ENCODE measurements at regions not wholly inside any gene's neighbourhood (a gene's known extent, or its start where the extent isn't known, plus 50 kb on each side); places are given as distances from the start of the nearest gene placed in this dataset.
"Not testable (repeated sequence)": the region's sequence is repeated elsewhere in the genome, so short reads cannot be mapped to it uniquely, and the experiment has no call there.

DNA sequence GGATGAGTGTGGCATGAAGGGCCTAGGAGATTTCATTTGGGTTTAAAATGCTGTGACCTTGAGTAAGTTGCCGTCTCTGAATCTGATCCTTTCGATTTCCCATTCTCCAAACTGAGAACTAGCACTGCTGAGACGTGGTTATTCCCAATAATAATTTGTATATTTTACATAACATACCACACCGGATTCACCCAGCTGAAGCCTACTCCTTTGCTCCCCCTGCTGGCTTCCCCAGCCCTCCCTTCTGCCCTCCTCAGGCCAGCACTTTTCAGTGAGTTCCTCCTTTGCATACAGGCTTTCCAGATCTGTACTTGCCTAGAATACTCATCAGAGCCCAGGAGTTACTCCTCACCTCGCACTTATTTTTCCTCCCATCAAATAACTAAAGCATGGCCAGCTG lies 255.1 kb downstream of the OR4F29 start:
- DNase-seq (ENCODE audit: low spot score); in situ Hi-C loops (cut with HindIII; ENCODE audit: low sequenced_read_pairs): not testable (repeated sequence)

GRCh38 chr1:191296-192049 lies 260.0 kb downstream of the OR4F29 start:
- DNase-seq (ENCODE audit: low spot score) = peak; percentile 73
- in situ Hi-C loops (cut with HindIII; ENCODE audit: low sequenced_read_pairs) = not testable (repeated sequence)

DNA sequence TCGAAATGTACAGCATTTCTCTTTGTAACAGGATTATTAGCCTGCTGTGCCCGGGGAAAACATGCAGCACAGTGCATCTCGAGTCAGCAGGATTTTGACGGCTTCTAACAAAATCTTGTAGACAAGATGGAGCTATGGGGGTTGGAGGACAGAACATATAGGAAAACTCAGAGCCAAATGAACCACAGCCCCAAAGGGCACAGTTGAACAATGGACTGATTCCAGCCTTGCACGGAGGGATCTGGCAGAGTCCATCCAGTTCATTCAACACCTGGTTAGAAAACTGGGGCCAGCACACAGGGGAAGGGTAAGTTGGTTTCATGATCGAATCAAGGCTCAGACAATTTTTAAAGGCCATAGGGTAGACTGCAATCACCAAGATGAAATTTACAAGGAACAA lies 260.8 kb downstream of the OR4F29 start:
- in situ Hi-C loops (cut with HindIII; ENCODE audit: low sequenced_read_pairs); DNase-seq (ENCODE audit: low spot score): not testable (repeated sequence)

- DNase-seq (ENCODE audit: low spot score); in situ Hi-C loops (cut with HindIII; ENCODE audit: low sequenced_read_pairs): not testable (repeated sequence)
These were observed 261.6 kb downstream of the OR4F29 start for GRCh38 chr1:189915-190314.

DNA sequence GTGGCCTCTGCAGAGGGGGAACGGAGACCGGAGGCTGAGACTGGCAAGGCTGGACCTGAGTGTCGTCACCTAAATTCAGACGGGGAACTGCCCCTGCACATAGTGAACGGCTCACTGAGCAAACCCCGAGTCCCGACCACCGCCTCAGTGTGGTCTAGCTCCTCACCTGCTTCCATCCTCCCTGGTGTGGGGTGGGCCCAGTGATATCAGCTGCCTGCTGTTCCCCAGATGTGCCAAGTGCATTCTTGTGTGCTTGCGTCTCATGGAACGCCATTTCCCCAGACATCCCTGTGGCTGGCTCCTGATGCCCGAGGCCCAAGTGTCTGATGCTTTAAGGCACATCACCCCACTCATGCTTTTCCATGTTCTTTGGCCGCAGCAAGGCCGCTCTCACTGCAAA lies 262.2 kb downstream of the OR4F29 start:
- in situ Hi-C loops (cut with HindIII; ENCODE audit: low sequenced_read_pairs); DNase-seq (ENCODE audit: low spot score): not testable (repeated sequence)

GRCh38 chr1:187298-187697 lies 264.2 kb downstream of the OR4F29 start:
- DNase-seq (ENCODE audit: low spot score); in situ Hi-C loops (cut with HindIII; ENCODE audit: low sequenced_read_pairs): not testable (repeated sequence)

DNA sequence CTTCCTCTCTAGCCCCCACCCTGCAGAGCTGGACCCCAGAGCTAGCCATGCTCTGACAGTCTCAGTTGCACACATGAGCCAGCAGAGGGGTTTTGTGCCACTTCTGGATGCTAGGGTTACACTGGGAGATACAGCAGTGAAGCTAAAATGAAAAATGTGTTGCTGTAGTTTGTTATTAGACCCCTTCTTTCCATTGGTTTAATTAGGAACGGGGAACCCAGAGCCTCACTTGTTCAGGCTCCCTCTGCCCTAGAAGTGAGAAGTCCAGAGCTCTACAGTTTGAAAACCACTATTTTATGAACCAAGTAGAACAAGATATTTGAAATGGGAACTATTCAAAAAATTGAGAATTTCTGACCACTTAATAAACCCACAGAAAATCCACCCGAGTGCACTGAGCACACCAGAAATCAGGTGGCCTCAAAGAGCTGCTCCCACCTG lies 264.8 kb downstream of the OR4F29 start:
- DNase-seq (ENCODE audit: low spot score); in situ Hi-C loops (cut with HindIII; ENCODE audit: low sequenced_read_pairs): not testable (repeated sequence)

- DNase-seq (ENCODE audit: low spot score); in situ Hi-C loops (cut with HindIII; ENCODE audit: low sequenced_read_pairs): not testable (repeated sequence)
These were observed 265.3 kb downstream of the OR4F29 start for GRCh38 chr1:186223-186622.

- DNase-seq (ENCODE audit: low spot score); in situ Hi-C loops (cut with HindIII; ENCODE audit: low sequenced_read_pairs): not testable (repeated sequence)
These were observed 266.0 kb downstream of the OR4F29 start for GRCh38 chr1:185526-185925.

GRCh38 chr1:184336-184686 lies 267.2 kb downstream of the OR4F29 start:
- DNase-seq (ENCODE audit: low spot score); in situ Hi-C loops (cut with HindIII; ENCODE audit: low sequenced_read_pairs): not testable (repeated sequence)

GRCh38 chr1:183620-184335 lies 267.7 kb downstream of the OR4F29 start:
- DNase-seq (ENCODE audit: low spot score); in situ Hi-C loops (cut with HindIII; ENCODE audit: low sequenced_read_pairs): not testable (repeated sequence)

GRCh38 chr1:183081-183480 lies 268.4 kb downstream of the OR4F29 start:
- in situ Hi-C loops (cut with HindIII; ENCODE audit: low sequenced_read_pairs) = not testable (repeated sequence)

DNA sequence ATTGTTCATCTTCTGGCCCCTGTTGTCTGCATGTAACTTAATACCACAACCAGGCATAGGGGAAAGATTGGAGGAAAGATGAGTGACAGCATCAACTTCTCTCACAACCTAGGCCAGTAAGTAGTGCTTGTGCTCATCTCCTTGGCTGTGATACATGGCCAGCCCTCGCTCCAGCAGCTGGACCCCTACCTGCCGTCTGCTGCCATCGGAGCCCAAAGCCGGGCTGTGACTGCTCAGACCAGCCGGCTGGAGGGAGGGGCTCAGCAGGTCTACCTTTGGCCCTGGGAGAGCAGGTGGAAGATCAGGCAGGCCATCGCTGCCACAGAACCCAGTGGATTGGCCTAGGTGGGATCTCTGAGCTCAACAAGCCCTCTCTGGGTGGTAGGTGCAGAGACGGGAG lies 268.8 kb downstream of the OR4F29 start:
- in situ Hi-C loops (cut with HindIII; ENCODE audit: low sequenced_read_pairs); DNase-seq (ENCODE audit: low spot score): not testable (repeated sequence)

More at GRCh38 chr1:183081-183480, 268.4 kb downstream of the OR4F29 start:
- DNase-seq (ENCODE audit: low spot score) = not testable (repeated sequence)

DNA sequence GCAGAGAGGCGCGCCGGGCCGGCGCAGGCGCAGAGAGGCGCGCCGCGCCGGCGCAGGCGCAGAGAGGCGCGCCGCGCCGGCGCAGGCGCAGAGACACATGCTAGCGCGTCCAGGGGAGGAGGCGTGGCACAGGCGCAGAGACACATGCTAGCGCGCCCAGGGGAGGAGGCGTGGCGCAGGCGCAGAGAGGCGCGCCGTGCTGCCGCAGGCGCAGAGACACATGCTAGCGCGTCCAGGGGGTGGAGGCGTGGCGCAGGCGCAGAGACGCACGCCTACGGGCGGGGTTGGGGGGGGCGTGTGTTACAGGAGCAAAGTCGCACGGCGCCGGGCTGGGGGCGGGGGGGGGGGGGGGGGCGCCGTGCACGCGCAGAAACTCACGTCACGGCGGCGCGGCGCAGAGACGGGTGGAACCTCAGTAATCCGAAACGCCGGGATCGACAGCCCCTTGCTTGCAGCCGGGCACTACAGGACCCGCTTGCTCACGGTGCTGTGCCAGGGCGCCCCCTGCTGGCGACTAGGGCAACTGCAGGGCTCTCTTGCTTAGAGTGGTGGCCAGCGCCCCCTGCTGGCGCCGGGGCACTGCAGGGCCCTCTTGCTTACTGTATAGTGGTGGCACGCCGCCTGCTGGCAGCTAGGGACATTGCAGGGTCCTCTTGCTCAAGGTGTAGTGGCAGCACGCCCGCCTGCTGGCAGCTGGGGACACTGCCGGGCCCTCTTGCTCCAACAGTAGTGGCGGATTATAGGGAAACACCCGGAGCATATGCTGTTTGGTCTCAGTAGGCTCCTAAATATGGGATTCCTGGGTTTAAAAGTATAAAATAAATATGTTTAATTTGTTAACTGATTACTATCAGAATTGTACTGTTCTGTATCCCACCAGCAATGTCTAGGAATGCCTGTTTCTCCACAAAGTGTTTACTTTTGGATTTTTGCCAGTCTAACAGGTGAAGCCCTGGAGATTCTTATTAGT lies 269.9 kb downstream of the OR4F29 start:
- in situ Hi-C loops (cut with HindIII; ENCODE audit: low sequenced_read_pairs) = not testable (repeated sequence)
- peak; percentile 56 for DNase-seq (ENCODE audit: low spot score)

DNA sequence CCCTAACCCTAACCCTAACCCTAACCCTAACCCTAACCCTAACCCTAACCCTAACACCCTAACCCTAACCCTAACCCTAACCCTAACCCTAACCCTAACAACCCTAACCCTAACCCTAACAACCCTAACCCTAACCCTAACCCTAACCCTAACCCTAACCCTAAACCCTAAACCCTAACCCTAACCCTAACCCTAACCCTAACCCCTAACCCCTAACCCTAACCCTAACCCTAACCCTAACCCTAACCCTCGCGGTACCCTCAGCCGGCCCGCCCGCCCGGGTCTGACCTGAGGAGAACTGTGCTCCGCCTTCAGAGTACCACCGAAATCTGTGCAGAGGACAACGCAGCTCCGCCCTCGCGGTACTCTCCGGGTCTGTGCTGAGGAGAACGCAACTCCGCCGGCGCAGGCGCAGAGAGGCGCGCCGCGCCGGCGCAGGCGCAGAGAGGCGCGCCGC lies 270.7 kb downstream of the OR4F29 start:
- DNase-seq (ENCODE audit: low spot score); in situ Hi-C loops (cut with HindIII; ENCODE audit: low sequenced_read_pairs): not testable (repeated sequence)

DNA sequence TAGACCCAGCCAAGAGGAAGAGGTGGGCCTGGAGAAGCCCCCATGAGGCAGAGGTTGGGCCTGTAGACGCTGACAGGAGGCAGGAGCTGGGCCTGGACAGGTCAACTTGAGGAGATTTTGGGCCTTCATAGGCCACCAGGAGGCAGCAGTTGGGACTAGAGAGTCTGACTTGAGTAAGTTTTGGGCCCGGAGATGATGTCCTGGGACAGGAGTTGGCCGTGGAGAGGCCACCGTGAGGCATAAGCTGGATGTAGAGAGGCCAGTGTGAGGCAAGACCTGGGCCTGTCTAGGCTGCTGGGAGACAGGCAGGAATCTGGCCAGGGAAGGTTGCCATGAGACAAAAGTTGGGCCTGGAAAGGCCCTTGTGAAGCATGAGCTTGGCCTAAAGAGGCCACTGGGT lies 312.6 kb downstream of the OR4F29 start:
- in situ Hi-C loops (cut with HindIII; ENCODE audit: low sequenced_read_pairs); DNase-seq (ENCODE audit: low spot score): not testable (repeated sequence)

GRCh38 chr1:137664-138063 lies 313.8 kb downstream of the OR4F29 start:
- in situ Hi-C loops (cut with HindIII; ENCODE audit: low sequenced_read_pairs); DNase-seq (ENCODE audit: low spot score): not testable (repeated sequence)

- in situ Hi-C loops (cut with HindIII; ENCODE audit: low sequenced_read_pairs); DNase-seq (ENCODE audit: low spot score): not testable (repeated sequence)
These were observed 315.0 kb downstream of the OR4F29 start for GRCh38 chr1:136344-136932.

DNA sequence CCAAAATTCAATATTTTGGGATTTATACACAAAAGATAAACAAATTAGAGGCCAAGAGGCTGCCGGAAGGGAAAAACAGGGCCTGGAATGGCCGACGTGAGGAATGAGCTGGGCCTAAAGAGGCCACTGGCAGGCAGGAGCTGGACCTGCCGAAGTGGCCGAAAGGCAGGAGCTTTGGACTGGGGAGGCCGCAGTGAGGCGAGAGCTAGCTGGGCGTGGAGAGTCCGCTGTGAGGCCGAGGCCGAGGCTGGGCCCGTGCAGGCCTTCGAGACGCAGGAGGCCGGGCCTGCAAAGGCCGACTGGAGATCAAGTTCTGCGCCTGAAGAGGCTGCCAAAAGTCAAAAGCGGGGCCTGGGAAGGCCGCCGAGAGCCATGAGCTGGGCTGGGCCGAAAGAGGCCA lies 316.5 kb downstream of the OR4F29 start:
- in situ Hi-C loops (cut with HindIII; ENCODE audit: low sequenced_read_pairs); DNase-seq (ENCODE audit: low spot score): not testable (repeated sequence)
